WERI-Rb-1 (cell line): ENCODE measurements at regions not wholly inside any gene's neighbourhood (a gene's known extent, or its start where the extent isn't known, plus 50 kb on each side); places are given as distances from the start of the nearest gene placed in this dataset.

Source experiments
- DNase-seq: peaks from one replicate; pipeline ENCODE4 v3.0.0-alpha.2; 2020
- H3K27ac ChIP-seq: fragments of 250-450 bp; sonication (Bioruptor Pico); 2 replicates; pipeline ENCODE4 v1.5.1; 2020; ENCODE audit warnings: mild to moderate bottlenecking, moderate library complexity
- H3K27me3 ChIP-seq: fragments of 250-450 bp; sonication (Bioruptor Pico); 2 replicates; pipeline ENCODE4 v1.5.1; 2021; ENCODE audit warnings: mild to moderate bottlenecking, low read depth, moderate library complexity; ENCODE audit not compliant: insufficient read depth, severe bottlenecking
- H3K36me3 ChIP-seq: fragments of 250-450 bp; sonication (Bioruptor Pico); 2 replicates; pipeline ENCODE4 v1.5.1; 2020; ENCODE audit warnings: mild to moderate bottlenecking, moderate library complexity
- H3K4me3 ChIP-seq: 2 replicates; pipeline ENCODE4 v1.5.1; 2011; ENCODE audit warnings: low read depth, mild to moderate bottlenecking, control low read depth, low read length
- H3K9me3 ChIP-seq: fragments of 250-450 bp; sonication (Bioruptor Pico); 2 replicates; pipeline ENCODE4 v1.5.1; 2021; ENCODE audit warnings: mild to moderate bottlenecking, moderate library complexity; ENCODE audit not compliant: severe bottlenecking
- TF ChIP-seq, protein P1 (sequence below): IDR thresholded peaks from 2 replicates; pipeline ENCODE4 v1.5.1; 2011; ENCODE audit warnings: low read depth, mild to moderate bottlenecking, control low read depth, inconsistent platforms, low read length

DNA sequence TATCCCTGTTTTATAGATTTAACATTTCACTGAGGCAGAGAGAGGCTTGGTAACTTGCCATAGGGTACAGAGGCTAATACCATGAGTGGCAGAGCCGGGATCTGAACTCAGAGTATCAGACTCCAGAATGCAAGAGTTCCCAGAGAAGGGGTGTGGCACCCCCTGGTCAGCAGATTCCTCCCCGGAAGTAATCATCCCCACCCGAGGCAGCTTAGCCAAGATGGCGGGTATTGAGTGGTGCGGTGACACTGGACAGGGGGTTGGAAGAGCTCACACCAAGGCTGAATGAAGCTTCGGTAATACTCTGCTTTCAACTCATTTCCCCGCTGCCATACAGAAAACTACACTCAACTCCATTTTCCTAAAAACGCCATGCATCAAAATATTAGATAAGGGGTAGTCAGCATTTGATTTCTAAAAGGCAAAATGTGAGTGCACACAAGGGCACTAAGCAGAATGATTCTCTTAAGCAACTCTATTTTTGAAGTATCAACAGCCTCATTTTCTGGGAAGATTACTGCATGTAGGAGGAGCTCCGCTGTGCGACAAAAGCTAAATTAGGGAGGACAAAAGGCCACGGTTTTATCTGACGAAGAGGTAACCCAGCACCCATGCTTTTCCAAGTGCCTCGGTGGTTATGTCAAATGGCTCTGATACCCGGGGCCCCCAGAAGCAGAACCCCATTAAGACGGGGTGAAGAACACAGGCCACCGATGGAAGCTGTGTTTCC is 166.7 kb downstream of the NUP210 start:
- H3K9me3 ChIP-seq = no peaks in the 10 kb centered on the region

DNA sequence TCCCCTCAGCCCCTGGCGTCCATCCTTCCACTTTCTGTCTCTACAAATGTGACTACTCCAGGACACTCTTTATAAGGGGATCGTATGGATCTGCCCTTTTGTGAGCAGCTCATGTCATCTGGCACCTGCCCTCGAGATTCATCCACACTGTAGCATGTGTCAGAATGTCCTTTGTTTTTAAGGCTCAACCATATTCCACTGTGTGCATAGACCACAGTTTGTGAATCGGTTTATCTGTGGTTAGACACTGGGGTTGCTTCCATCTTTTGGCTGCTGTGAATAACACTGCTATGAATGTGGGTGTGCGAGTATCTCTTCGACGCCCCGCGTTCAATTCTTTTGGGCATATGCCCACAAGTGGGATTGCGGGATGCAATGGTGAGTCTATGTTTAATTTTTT is 167.9 kb downstream of the NUP210 start:
- no peaks in the 10 kb centered on the region for H3K9me3 ChIP-seq
- H3K4me3 ChIP-seq = no peak overlapping the region
- no peak overlapping the region for H3K27ac ChIP-seq
- H3K36me3 ChIP-seq = no peaks in the 10 kb centered on the region
- H3K27me3 ChIP-seq = no peaks in the 10 kb centered on the region
- TF ChIP-seq, protein P1, sequence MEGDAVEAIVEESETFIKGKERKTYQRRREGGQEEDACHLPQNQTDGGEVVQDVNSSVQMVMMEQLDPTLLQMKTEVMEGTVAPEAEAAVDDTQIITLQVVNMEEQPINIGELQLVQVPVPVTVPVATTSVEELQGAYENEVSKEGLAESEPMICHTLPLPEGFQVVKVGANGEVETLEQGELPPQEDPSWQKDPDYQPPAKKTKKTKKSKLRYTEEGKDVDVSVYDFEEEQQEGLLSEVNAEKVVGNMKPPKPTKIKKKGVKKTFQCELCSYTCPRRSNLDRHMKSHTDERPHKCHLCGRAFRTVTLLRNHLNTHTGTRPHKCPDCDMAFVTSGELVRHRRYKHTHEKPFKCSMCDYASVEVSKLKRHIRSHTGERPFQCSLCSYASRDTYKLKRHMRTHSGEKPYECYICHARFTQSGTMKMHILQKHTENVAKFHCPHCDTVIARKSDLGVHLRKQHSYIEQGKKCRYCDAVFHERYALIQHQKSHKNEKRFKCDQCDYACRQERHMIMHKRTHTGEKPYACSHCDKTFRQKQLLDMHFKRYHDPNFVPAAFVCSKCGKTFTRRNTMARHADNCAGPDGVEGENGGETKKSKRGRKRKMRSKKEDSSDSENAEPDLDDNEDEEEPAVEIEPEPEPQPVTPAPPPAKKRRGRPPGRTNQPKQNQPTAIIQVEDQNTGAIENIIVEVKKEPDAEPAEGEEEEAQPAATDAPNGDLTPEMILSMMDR = no peak
- no peak for DNase-seq

More for the DNA sequence above, 166.7 kb downstream of the NUP210 start:
- no peak overlapping the region for H3K4me3 ChIP-seq
- no peak for DNase-seq
- no peak overlapping the region for H3K27ac ChIP-seq
- no peaks in the 10 kb centered on the region for H3K36me3 ChIP-seq
- no peaks in the 10 kb centered on the region for H3K27me3 ChIP-seq
- TF ChIP-seq, protein P1 = no peak

DNA sequence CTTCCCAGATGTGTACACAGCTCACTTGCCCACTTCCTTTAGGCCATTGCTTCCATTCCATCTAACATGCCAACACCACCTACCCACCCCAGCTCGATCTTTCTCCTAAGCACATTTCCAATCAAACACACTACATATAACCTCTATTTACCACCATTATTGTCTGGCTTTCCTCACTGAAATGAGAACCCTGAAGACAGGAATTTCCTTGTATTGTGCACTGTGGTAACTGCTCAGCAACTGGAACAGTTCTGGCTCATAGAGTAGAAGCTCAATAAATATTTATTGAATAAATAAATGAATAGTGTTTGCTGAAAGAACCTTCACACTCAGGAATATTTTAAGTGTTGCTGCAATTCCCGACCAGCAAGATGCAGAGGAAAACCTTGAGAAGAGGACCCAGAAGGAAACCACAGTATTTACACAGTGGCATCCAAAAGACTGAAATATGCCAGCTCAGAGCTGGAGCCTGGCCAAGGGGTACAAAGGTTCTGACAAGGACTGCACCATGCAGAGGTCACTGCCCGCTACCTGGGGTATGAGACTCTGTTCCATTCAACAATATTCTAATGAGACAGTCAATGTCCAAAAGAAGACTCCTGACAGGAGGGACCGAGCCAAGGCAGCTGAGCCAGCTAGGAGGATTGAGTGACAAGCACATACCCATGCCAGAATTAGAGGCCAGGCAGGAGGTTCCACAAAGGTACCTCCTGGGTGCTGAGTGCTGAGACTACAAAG is 168.8 kb downstream of the NUP210 start:
- no peak for DNase-seq
- H3K27me3 ChIP-seq = no peaks in the 10 kb centered on the region
- no peak overlapping the region for H3K27ac ChIP-seq
- no peaks in the 10 kb centered on the region for H3K9me3 ChIP-seq
- no peaks in the 10 kb centered on the region for H3K36me3 ChIP-seq
- no peak overlapping the region for H3K4me3 ChIP-seq
- TF ChIP-seq, protein P1 = no peak

DNA sequence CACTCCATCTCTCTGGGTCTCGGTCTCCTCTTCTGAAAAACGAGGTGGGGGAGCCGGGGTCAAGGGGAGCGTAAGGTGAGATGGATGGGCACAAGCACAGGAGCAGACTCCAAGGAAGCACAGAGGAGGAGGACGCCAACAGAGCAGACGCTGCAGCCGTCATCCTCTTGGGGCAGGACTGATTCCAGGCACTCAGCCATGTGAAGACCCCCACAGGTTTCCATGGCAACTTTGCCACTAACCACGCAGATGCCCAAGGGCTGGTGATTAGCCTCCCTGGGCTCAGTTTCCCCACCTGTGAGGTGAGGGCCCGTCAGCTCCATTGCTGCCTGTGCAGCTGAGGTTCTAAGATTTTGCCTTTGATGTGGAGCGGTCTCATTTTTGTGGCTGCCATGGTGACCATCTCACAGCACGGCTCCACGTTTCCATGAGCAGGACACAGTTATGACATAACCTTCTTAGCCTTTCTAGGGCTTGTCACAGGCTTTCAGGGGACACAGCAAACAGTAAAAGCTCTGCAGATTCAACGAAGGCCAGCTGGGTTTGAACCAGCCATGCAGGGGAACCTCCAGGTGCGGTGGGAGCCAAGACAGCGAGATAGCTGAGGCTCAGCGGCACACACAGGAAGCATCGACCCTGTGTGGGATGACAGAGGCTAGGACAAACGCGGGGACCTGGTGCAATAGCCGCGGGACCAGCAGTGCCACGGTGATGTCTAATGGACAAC is 170.3 kb downstream of the NUP210 start:
- Histone ChIP-seq H3K9me3 (no peaks in the 10 kb centered on the region), H3K27ac (no peak overlapping the region), H3K4me3 (no peak overlapping the region), H3K27me3 (no peaks in the 10 kb centered on the region), H3K36me3 (no peaks in the 10 kb centered on the region)
- DNase-seq = no peak
- TF ChIP-seq, protein P1 = no peak

DNA sequence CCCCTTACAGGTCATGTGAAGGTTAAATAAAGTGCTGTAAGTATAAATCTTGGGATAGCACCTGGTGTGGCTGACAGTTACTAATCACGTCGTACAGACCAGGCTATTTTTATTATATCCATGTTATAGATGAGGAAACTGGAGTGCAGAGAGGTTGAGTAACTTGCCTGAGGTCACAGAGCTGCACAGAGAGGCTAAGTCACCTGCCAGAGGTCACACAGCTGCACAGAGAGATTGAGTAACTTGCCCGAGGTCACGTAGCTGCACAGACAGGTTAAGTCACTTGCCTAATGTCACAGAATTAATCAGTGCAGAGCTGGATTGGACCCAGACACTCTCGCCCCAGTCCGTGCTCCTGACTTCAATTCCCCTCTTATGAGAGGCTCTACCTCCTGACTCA is 171.5 kb downstream of the NUP210 start:
- no peaks in the 10 kb centered on the region for H3K9me3 ChIP-seq
- no peak overlapping the region for H3K4me3 ChIP-seq
- TF ChIP-seq, protein P1 = no peak
- no peak for DNase-seq
- no peaks in the 10 kb centered on the region for H3K36me3 ChIP-seq
- no peaks in the 10 kb centered on the region for H3K27me3 ChIP-seq
- H3K27ac ChIP-seq = no peak overlapping the region
